OCI-LY3 (cell line): ENCODE measurements at regions not wholly inside any gene's neighbourhood (a gene's known extent, or its start where the extent isn't known, plus 50 kb on each side); places are given as distances from the start of the nearest gene placed in this dataset.

ENCODE experiments used
- CTCF ChIP-seq: fragments of 200-600, 300-600 bp; sonication (generic); IDR thresholded peaks from 2 replicates; pipeline ENCODE4 v1.5.1; 2014; ENCODE audit warnings: antibody characterized with exemption, low read length, low read depth
- EZH2phosphoT487 ChIP-seq: fragments of 200-600 bp; shearing (Covaris generic); IDR thresholded peaks from 2 replicates; pipeline ENCODE4 v1.6.1; 2018; ENCODE audit warnings: antibody characterized with exemption, mixed run types, low read depth

GRCh38 chr12:87127272-87127671 lies 871.1 kb upstream of the MGAT4C start:
- no peak for TF ChIP-seq CTCF
- TF ChIP-seq EZH2phosphoT487, result no peak
